BE2C (cell line): ENCODE measurements at regions not wholly inside any gene's neighbourhood (a gene's known extent, or its start where the extent isn't known, plus 50 kb on each side); places are given as distances from the start of the nearest gene placed in this dataset.

ENCODE experiments used
- DNase-seq: peaks from one replicate; pipeline ENCODE4 v3.0.0-alpha.2; 2020
- H3K27me3 ChIP-seq: fragments of 250-450 bp; sonication (Bioruptor Pico); 2 replicates; pipeline ENCODE4 v1.5.1; 2020; ENCODE audit warnings: mild to moderate bottlenecking
- H3K36me3 ChIP-seq: fragments of 250-450 bp; sonication (Bioruptor Pico); 2 replicates; pipeline ENCODE4 v1.5.1; 2020; ENCODE audit warnings: mild to moderate bottlenecking
- H3K4me1 ChIP-seq: fragments of 250-450 bp; sonication (Bioruptor Pico); 2 replicates; pipeline ENCODE4 v1.5.1; 2020
- H3K4me3 ChIP-seq: 2 replicates; pipeline ENCODE4 v1.5.1; 2011; ENCODE audit warnings: low read depth, low read length
- H3K9me3 ChIP-seq: fragments of 250-450 bp; sonication (Bioruptor Pico); 2 replicates; pipeline ENCODE4 v1.5.1; 2020
- TF ChIP-seq, protein P1 (sequence below): IDR thresholded peaks from 2 replicates; pipeline ENCODE4 v1.5.1; 2012; ENCODE audit warnings: mild to moderate bottlenecking, low read depth, low read length

DNA sequence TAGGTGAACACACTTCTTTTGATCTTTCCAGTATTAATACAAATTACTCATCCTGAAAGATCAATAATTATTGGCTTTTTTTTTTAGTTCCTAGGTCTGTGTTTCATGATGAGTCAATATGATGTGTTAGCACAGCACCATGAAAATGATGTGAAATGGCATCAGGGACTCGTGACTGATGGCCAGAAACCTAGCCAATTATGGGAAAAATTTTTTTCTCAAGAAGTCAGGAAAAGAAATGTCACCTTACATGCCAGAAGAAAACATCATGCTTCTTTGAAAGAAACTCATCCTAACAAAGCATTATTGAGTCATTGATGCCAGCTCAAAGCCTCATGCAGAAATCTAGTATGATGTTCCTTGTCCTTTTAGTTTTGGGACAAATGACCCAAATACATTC, 468.3 kb upstream of the CBLB start:
- DNase-seq, result no peak
- Histone ChIP-seq H3K36me3 (no peaks in the 10 kb centered on the region), H3K9me3 (no peaks in the 10 kb centered on the region), H3K4me1 (peaks cover 10% of the 10 kb centered on the region), H3K4me3 (no peak overlapping the region), H3K27me3 (no peaks in the 10 kb centered on the region)
- TF ChIP-seq, protein P1, sequence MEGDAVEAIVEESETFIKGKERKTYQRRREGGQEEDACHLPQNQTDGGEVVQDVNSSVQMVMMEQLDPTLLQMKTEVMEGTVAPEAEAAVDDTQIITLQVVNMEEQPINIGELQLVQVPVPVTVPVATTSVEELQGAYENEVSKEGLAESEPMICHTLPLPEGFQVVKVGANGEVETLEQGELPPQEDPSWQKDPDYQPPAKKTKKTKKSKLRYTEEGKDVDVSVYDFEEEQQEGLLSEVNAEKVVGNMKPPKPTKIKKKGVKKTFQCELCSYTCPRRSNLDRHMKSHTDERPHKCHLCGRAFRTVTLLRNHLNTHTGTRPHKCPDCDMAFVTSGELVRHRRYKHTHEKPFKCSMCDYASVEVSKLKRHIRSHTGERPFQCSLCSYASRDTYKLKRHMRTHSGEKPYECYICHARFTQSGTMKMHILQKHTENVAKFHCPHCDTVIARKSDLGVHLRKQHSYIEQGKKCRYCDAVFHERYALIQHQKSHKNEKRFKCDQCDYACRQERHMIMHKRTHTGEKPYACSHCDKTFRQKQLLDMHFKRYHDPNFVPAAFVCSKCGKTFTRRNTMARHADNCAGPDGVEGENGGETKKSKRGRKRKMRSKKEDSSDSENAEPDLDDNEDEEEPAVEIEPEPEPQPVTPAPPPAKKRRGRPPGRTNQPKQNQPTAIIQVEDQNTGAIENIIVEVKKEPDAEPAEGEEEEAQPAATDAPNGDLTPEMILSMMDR, result no peak

DNA sequence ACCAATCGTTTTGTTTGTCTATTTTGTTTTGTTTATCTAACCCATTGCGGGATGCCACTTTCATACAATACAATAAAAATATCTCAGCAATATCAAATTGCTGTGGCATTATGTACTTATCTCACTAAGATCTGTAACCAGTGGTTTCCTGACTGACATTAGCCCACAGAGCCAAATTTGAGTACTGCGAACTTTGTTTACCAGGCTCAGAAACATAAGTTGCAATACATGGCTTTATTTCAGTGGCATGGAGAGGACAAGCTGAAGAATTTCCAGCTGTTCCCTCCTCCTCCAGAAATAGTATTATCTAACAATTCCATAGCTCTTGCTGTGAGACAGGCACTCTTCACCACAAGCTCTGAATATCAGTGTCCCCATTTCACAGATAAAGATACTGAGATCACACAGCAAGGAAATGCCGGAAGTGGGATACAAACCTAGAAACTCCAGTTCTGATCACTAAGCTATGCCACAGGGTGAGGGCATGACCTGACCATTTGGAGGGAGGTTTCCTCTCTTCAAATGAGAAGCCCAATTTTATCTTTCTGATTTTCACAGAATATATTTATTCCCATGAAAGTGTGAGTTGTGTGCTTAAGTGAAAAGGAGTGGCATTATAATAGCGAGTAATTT, 469.9 kb upstream of the CBLB start:
- Histone ChIP-seq H3K9me3 (no peaks in the 10 kb centered on the region), H3K27me3 (no peaks in the 10 kb centered on the region), H3K4me1 (peaks cover 12% of the 10 kb centered on the region; the same call in 1 of the 2 replicates), H3K36me3 (no peaks in the 10 kb centered on the region), H3K4me3 (no peak overlapping the region)
- TF ChIP-seq, protein P1, result no peak
- DNase-seq, result no peak

DNA sequence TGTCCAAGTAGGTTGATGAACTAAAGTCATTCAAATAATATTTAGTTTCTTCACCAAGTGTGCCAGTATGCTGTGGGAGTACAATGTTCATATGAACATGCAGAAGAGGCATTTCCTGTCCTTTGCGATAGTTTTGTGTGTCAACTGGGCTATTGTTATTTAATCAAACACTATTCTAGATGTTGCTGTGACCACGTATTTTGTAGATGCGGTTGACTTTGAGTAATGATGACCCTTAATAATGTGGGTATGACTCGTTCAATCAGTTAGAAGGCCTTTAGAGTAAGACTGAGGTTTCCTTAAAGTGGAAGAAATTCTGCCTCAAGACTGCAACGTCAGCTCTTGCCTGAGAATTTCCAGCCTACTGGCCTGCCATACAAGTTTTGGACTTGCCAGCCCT, 470.7 kb upstream of the CBLB start:
- Histone ChIP-seq H3K36me3 (no peaks in the 10 kb centered on the region), H3K4me3 (no peak overlapping the region), H3K9me3 (no peaks in the 10 kb centered on the region), H3K4me1 (peaks cover 12% of the 10 kb centered on the region; the same call in 1 of the 2 replicates), H3K27me3 (no peaks in the 10 kb centered on the region)
- DNase-seq, result no peak
- TF ChIP-seq, protein P1, result no peak

DNA sequence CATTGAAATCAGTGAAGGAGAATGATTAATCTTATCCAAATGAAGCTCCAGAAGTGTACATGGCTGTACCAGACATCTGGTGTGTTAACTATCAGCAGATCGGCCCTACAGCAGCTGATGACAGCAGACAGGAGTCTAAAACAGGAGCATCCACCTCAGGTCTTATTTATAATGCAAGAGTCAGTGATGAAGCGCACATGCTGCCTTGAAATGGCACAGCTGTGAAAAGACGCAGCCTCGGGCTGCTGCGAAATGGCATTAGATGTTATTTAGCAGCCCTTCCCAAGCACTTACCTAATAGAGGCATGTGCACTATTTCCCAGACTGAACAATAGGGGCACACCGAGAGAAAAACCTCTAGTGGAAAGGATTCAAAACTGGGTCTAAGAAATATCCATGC, 472.3 kb upstream of the CBLB start:
- TF ChIP-seq, protein P1, result peak; percentile 37
- H3K4me1 ChIP-seq, result peaks cover 12% of the 10 kb centered on the region; the same call in 1 of the 2 replicates
- DNase-seq, result peak; percentile 87
- H3K4me3 ChIP-seq, result peak overlapping the region; percentile 32
- no peaks in the 10 kb centered on the region for H3K27me3 ChIP-seq
- H3K36me3 ChIP-seq, result no peaks in the 10 kb centered on the region
- H3K9me3 ChIP-seq, result no peaks in the 10 kb centered on the region

DNA sequence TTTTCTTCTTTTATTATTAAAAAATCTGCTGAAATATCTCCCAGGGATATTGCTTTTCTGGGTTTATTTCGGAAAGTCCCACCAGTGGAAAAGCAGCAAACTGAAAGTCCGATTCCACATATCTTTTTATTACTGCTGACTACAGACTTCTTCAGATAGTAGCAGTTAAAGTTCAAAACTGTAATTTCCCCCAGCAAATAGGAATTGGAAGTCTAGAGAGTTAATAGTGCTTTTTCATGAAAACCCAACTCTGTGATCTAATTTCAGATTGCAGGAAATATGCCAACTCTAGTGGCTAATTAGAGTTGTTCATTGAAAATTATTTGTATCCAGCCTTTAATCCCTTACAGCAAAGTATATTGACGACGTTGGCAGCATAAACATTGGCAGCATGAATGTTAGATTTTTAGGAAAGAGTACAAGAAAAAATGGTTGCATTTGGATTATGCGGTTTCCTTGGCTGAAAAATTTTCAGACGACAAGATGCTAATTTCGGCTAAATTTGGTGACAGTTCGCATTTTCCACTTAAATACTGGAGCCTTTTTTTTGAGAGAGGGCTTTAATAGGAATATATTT, 472.9 kb upstream of the CBLB start:
- Histone ChIP-seq H3K27me3 (no peaks in the 10 kb centered on the region), H3K36me3 (no peaks in the 10 kb centered on the region), H3K9me3 (no peaks in the 10 kb centered on the region), H3K4me1 (peaks cover 12% of the 10 kb centered on the region; the same call in 1 of the 2 replicates), H3K4me3 (peak overlapping the region; percentile 32)
- DNase-seq, result no peak
- TF ChIP-seq, protein P1, result no peak

DNA sequence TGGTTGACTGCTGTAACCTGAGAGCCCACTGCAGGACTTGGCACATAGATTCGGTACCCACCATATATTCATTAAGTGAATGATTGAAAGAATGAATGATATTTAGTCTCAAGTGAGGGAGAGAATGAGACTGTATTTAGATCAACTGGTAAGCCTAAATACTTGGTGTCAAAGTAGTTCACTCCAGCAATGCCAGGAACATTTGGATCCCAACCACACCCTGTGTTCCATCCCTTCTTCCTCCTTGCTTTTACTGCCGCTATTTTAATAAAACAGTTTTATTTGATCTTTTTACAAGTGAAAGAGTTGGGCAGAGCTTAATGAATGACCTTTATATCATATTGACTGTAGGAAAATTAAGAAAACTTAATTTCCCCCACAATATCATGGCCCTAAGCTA, 473.6 kb upstream of the CBLB start:
- H3K4me3 ChIP-seq, result no peak overlapping the region
- TF ChIP-seq, protein P1, result no peak
- DNase-seq, result no peak

More for the DNA sequence above, 473.6 kb upstream of the CBLB start:
- H3K36me3 ChIP-seq, result no peaks in the 10 kb centered on the region
- peaks cover 12% of the 10 kb centered on the region; the same call in 1 of the 2 replicates for H3K4me1 ChIP-seq
- no peaks in the 10 kb centered on the region for H3K9me3 ChIP-seq
- no peaks in the 10 kb centered on the region for H3K27me3 ChIP-seq
